ENCODE measurements at regions not wholly inside any gene's neighbourhood (a gene's known extent, or its start where the extent isn't known, plus 50 kb on each side); places are given as distances from the start of the nearest gene placed in this dataset.

DNA sequence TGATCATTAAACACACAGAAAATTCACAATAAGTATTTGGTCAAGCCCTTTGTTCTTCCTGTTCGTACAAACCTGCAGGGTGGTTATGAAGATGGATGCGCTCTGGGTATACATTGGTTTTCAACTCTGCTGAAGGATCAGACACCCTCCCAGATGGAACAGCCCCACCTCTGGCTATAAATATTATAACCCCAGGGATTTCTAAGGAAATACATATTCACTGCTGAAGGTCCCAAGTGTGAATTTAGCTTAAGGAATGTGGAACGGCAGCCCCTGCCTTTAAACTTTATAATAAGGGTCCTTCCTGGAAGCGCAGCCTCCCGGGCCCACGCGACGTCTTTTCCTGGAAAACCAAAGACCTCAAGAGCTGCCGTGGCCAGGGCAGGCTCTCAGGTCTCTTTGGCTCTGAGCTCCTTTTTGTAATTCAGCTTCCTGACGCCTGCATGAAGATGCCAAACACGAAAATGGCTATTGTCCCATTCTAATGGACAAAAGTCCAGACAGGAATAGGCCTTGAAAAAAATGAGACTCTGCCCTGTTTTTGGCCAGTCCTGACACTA lies 172.4 kb upstream of the SSTR4 start:
- DNase-seq = no peak
- in situ Hi-C loops (cut with HindIII; ENCODE audit: low pct_ligation_motif_present, low pct_unique_long_range_greater_than_20kb, low sequenced_read_pairs) = no loop called here

DNA sequence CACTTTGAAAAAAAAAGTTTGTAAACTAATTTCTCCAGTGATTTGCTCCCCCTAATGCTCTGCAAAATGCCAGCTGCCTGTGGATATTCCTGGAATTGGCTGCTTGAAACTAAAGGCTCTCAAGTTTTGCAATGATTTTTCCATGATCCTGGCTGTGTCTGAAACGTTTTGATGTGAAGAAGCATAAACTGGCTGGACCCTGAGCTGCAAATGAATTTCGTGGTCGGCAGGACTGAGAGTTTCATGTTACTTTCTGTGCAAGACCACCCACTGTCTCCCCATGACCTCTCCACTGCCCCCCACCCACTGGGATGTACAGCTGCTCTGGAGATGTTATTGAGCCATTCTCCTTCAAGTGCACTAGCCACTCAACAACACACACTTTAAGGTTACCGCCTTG lies 171.3 kb upstream of the SSTR4 start:
- DNase-seq = no peak
- in situ Hi-C loops (cut with HindIII; ENCODE audit: low pct_ligation_motif_present, low pct_unique_long_range_greater_than_20kb, low sequenced_read_pairs) = no loop called here

- in situ Hi-C loops (cut with HindIII; ENCODE audit: low pct_ligation_motif_present, low pct_unique_long_range_greater_than_20kb, low sequenced_read_pairs) = no loop called here
- DNase-seq = no peak
Measured at GRCh38 chr20:22866812-22867341, 168.2 kb upstream of the SSTR4 start.

- DNase-seq = no peak
Measured at GRCh38 chr20:22878166-22878565, 156.9 kb upstream of the SSTR4 start.

GRCh38 chr20:22880277-22880676 lies 154.8 kb upstream of the SSTR4 start:
- in situ Hi-C loops (cut with HindIII; ENCODE audit: low pct_ligation_motif_present, low pct_unique_long_range_greater_than_20kb, low sequenced_read_pairs) = no loop called here
- DNase-seq = no peak

More at GRCh38 chr20:22878166-22878565, 156.9 kb upstream of the SSTR4 start:
- in situ Hi-C loops (cut with HindIII; ENCODE audit: low pct_ligation_motif_present, low pct_unique_long_range_greater_than_20kb, low sequenced_read_pairs) = no loop called here

DNA sequence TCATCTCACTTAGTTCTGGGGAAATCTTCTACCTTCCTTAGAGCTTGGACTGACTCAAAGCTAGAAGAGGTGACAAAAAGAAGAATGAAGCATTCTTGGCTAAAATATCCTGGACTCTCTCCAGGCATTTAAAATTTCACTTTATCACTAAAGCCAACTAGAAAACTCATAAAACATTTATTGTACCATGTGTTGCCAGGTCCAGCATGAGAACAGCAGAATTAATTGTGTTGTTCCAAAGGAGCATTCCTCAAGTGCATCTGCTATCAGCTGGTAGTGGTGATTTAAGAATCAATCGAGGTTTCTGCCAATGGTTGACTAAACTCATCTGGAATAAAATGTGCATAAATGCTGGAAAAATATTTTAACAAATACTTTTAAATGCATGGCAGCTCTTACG lies 147.3 kb upstream of the SSTR4 start:
- in situ Hi-C loops (cut with HindIII; ENCODE audit: low pct_ligation_motif_present, low pct_unique_long_range_greater_than_20kb, low sequenced_read_pairs) = no loop called here
- DNase-seq = no peak

GRCh38 chr20:22890594-22891300 lies 144.4 kb upstream of the SSTR4 start:
- in situ Hi-C loops (cut with HindIII; ENCODE audit: low pct_ligation_motif_present, low pct_unique_long_range_greater_than_20kb, low sequenced_read_pairs) = no loop called here
- DNase-seq = no peak

- no peak for DNase-seq
- in situ Hi-C loops (cut with HindIII; ENCODE audit: low pct_ligation_motif_present, low pct_unique_long_range_greater_than_20kb, low sequenced_read_pairs) = no loop called here
Measured at GRCh38 chr20:22901164-22901563, 133.9 kb upstream of the SSTR4 start.

- DNase-seq = no peak
- in situ Hi-C loops (cut with HindIII; ENCODE audit: low pct_ligation_motif_present, low pct_unique_long_range_greater_than_20kb, low sequenced_read_pairs) = no loop called here
Measured at GRCh38 chr20:22901921-22902320, 133.2 kb upstream of the SSTR4 start.

- DNase-seq = no peak
- in situ Hi-C loops (cut with HindIII; ENCODE audit: low pct_ligation_motif_present, low pct_unique_long_range_greater_than_20kb, low sequenced_read_pairs) = no loop called here
Measured at GRCh38 chr20:22904386-22904785, 130.7 kb upstream of the SSTR4 start.

GRCh38 chr20:22904905-22905304 lies 130.2 kb upstream of the SSTR4 start:
- in situ Hi-C loops (cut with HindIII; ENCODE audit: low pct_ligation_motif_present, low pct_unique_long_range_greater_than_20kb, low sequenced_read_pairs) = no loop called here

DNA sequence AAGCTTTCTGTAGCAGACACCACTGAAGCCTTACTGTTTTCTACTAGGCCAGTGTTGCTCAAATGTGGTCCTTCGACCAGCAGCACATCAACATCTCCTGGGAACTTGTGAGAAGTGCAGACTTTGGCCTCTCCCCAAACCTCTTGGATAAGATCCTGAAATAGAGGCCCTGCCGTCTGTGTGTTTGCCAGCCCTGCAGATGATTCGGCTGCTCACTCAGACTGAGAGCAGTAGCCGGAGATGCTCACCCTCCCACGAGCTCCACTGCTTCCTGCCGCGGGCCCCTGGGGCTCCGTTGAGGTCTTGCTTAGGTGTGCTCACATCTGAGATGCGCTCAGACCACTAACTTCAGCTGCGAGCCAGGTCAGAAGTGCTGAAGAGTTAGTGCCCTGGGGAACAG lies 129.5 kb upstream of the SSTR4 start:
- no peak for DNase-seq
- in situ Hi-C loops (cut with HindIII; ENCODE audit: low pct_ligation_motif_present, low pct_unique_long_range_greater_than_20kb, low sequenced_read_pairs) = no loop called here

More at GRCh38 chr20:22904905-22905304, 130.2 kb upstream of the SSTR4 start:
- DNase-seq = no peak

- DNase-seq = no peak
- in situ Hi-C loops (cut with HindIII; ENCODE audit: low pct_ligation_motif_present, low pct_unique_long_range_greater_than_20kb, low sequenced_read_pairs) = no loop called here
Measured at GRCh38 chr20:22908437-22908836, 126.7 kb upstream of the SSTR4 start.

GRCh38 chr20:22908944-22909343 lies 126.2 kb upstream of the SSTR4 start:
- in situ Hi-C loops (cut with HindIII; ENCODE audit: low pct_ligation_motif_present, low pct_unique_long_range_greater_than_20kb, low sequenced_read_pairs) = no loop called here
- DNase-seq = no peak

DNA sequence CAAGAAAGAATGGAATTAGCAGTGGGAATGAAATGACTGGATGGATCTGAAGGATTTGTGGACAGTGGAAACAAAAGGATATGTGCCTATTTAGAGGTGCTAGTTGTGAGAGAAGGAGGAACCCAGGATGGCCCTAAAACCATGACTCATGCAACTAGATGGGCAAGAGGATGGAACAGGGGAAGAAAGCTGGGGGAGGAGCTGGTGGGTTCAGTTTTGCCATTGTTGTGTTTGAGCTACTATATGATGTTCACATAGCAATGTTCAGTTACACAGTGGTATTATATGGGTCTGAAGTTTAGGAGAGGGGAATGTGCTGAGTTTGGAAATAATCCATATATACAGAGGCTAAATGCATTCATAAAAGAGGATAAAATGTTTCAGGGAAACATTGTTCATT lies 125.7 kb upstream of the SSTR4 start:
- in situ Hi-C loops (cut with HindIII; ENCODE audit: low pct_ligation_motif_present, low pct_unique_long_range_greater_than_20kb, low sequenced_read_pairs) = no loop called here
- DNase-seq = no peak

DNA sequence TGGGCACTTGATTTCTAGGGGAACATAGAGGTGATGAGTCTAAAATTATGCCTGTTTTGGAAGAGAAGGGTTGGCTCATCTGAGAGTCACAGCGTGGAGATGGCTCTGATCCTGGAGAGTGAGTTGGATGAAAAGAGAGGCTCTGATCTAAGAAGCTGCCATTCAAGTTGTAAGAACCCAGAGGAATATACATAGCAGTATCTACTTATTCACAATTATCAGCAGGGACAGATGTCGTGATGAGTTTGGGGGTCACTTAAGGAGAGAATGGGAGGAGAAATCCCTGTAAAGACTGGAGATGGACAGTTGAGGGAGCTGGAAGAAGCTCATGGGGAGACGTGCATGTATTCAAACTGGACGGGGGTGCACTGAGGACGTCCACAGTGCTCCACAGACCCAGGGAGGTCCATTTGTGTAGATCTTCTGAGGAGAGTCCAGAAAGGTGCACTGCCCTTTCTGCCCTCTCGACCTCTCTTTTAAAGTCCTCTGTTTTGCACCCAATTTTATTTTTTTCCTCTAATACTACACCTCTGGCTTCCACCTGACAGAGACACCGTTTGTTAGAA lies 124.7 kb upstream of the SSTR4 start:
- in situ Hi-C loops (cut with HindIII; ENCODE audit: low pct_ligation_motif_present, low pct_unique_long_range_greater_than_20kb, low sequenced_read_pairs) = no loop called here
- no peak for DNase-seq

GRCh38 chr20:22914291-22914690 lies 120.8 kb upstream of the SSTR4 start:
- DNase-seq = no peak
- in situ Hi-C loops (cut with HindIII; ENCODE audit: low pct_ligation_motif_present, low pct_unique_long_range_greater_than_20kb, low sequenced_read_pairs) = no loop called here

DNA sequence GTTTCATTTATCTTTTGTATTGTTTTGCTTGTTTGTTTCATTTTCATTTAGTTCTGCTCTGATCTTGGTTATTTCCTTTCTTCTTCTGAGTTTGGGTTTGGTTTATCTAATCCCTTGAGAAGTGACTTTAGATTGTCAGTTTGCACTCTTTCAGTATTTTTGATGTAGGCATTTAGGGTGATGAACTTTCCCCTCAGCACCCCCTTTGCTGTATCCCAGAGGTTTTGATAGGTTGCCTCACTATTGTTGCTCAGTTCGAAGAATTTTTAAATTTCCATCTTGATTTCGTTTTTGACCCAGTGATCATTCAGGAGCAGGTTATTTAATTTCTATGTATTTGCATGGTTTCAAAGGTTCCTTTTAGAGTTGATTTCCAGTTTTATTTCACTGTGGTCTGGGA lies 119.6 kb upstream of the SSTR4 start:
- DNase-seq = no peak
- in situ Hi-C loops (cut with HindIII; ENCODE audit: low pct_ligation_motif_present, low pct_unique_long_range_greater_than_20kb, low sequenced_read_pairs) = no loop called here

DNA sequence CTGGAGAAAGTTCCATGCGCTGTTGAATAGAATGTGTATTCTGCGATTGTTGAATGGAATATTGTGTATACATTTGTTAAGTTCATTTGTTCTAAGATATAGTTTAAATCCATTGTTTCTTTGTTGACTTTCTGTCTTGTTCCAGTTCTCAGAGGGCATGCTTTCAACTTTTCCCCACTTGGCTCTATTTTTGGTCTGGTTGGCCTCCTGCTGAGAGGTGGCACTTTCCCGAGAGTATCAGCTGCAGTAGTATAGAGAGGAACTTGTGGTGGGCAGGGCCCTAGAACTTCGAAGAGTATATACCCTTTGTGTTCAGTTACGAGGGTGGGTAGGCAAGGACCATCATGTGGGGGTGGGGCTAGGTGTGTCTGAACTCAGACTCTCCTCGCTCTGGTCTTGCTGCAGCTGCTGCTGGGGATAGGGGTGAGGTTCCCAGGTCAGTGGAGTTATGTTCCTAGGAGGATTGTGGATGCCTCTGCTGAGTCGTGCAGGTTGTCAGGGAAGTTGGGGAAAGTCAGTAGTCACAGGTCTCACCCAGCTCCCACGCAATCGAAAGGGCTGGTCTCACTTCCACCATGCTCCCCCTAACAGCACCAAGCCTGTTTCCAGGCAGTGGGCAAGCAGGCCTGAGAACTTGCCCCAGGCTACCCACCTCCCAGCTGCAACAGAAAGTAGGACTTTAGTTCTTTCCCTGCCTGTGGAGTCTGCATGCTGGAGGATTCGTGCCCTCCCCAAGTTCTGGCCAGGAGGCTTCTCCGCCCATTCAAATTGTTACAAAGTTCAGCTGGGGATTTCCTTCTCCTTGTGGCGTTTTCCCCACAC lies 118.9 kb upstream of the SSTR4 start:
- in situ Hi-C loops (cut with HindIII; ENCODE audit: low pct_ligation_motif_present, low pct_unique_long_range_greater_than_20kb, low sequenced_read_pairs) = no loop called here
- DNase-seq = no peak
